HG03460 (cell line): ENCODE measurements at regions not wholly inside any gene's neighbourhood (a gene's known extent, or its start where the extent isn't known, plus 50 kb on each side); places are given as distances from the start of the nearest gene placed in this dataset.

Experiments
- ATAC-seq: cut with Tn5 transposase; IDR thresholded peaks from one replicate; pipeline ENCODE4 v1.9.1; 2021; ENCODE audit not compliant: unreplicated experiment

- no peak for ATAC-seq
Measured at GRCh38 chr2:103942199-103942598, 911.7 kb upstream of the POU3F3 start.

- no peak for ATAC-seq
Measured at GRCh38 chr2:103945083-103945482, 908.8 kb upstream of the POU3F3 start.

- no peak for ATAC-seq
Measured at GRCh38 chr2:103959174-103960128, 894.5 kb upstream of the POU3F3 start.

GRCh38 chr2:103960129-103960513, 893.8 kb upstream of the POU3F3 start:
- no peak for ATAC-seq

GRCh38 chr2:103960951-103961350, 893.0 kb upstream of the POU3F3 start:
- no peak for ATAC-seq

- no peak for ATAC-seq
Measured at GRCh38 chr2:103961862-103962261, 892.1 kb upstream of the POU3F3 start.

GRCh38 chr2:103962670-103963069, 891.2 kb upstream of the POU3F3 start:
- no peak for ATAC-seq

- ATAC-seq, result no peak
Measured at GRCh38 chr2:103963146-103963725, 890.7 kb upstream of the POU3F3 start.

GRCh38 chr2:103977241-103977640, 876.7 kb upstream of the POU3F3 start:
- ATAC-seq, result no peak

- ATAC-seq, result no peak
Measured at GRCh38 chr2:103977668-103978067, 876.2 kb upstream of the POU3F3 start.

- no peak for ATAC-seq
Measured at GRCh38 chr2:103980401-103980800, 873.5 kb upstream of the POU3F3 start.

- ATAC-seq, result no peak
Measured at GRCh38 chr2:103982691-103983090, 871.2 kb upstream of the POU3F3 start.

GRCh38 chr2:103986001-103986400, 867.9 kb upstream of the POU3F3 start:
- no peak for ATAC-seq

- no peak for ATAC-seq
Measured at GRCh38 chr2:103991591-103991990, 862.3 kb upstream of the POU3F3 start.

GRCh38 chr2:104004821-104005220, 849.1 kb upstream of the POU3F3 start:
- ATAC-seq, result no peak

- no peak for ATAC-seq
Measured at GRCh38 chr2:104016801-104017200, 837.1 kb upstream of the POU3F3 start.

- no peak for ATAC-seq
Measured at GRCh38 chr2:104023306-104023705, 830.6 kb upstream of the POU3F3 start.

GRCh38 chr2:104023765-104024164, 830.1 kb upstream of the POU3F3 start:
- ATAC-seq, result no peak

- no peak for ATAC-seq
Measured at GRCh38 chr2:104025295-104025694, 828.6 kb upstream of the POU3F3 start.

- no peak for ATAC-seq
Measured at GRCh38 chr2:104026725-104027124, 827.2 kb upstream of the POU3F3 start.

GRCh38 chr2:104027321-104027720, 826.6 kb upstream of the POU3F3 start:
- no peak for ATAC-seq

- ATAC-seq, result no peak
Measured at GRCh38 chr2:104028061-104028460, 825.9 kb upstream of the POU3F3 start.
